Hematopoietic multipotent progenitor cell treated with erythropoietin and hydrocortisone succinate and interleukin-3 and kit ligand, for 8 days (in vitro differentiated cells): ENCODE measurements at regions not wholly inside any gene's neighbourhood (a gene's known extent, or its start where the extent isn't known, plus 50 kb on each side); places are given as distances from the start of the nearest gene placed in this dataset.

Experiments used
- DNase-seq: peaks from one replicate; pipeline ENCODE4 v3.0.0-alpha.2; 2015

GRCh38 chr5:111016801-111017200, 54.7 kb upstream of the TSLP start:
- no peak for DNase-seq

- DNase-seq, result no peak
Measured at GRCh38 chr5:111017731-111018130, 53.8 kb upstream of the TSLP start.
